ENCODE measurements at regions not wholly inside any gene's neighbourhood (a gene's known extent, or its start where the extent isn't known, plus 50 kb on each side); places are given as distances from the start of the nearest gene placed in this dataset.

GRCh38 chr16:82350560-82350959 lies 180.5 kb upstream of the MPHOSPH6 start:
- no peak for DNase-seq

GRCh38 chr16:82345318-82345717 lies 175.3 kb upstream of the MPHOSPH6 start:
- DNase-seq, result no peak

- no peak for DNase-seq
Observed at GRCh38 chr16:82344157-82344556, 174.1 kb upstream of the MPHOSPH6 start.

- no peak for DNase-seq
Observed at GRCh38 chr16:82341146-82341669, 171.2 kb upstream of the MPHOSPH6 start.

GRCh38 chr16:82340531-82340930 lies 170.5 kb upstream of the MPHOSPH6 start:
- no peak for DNase-seq

- DNase-seq, result no peak
Observed at GRCh38 chr16:82337355-82337754, 167.3 kb upstream of the MPHOSPH6 start.

- DNase-seq, result no peak
Observed at GRCh38 chr16:82331974-82332750, 162.1 kb upstream of the MPHOSPH6 start.

GRCh38 chr16:82331397-82331796 lies 161.4 kb upstream of the MPHOSPH6 start:
- no peak for DNase-seq

GRCh38 chr16:82329504-82330192 lies 159.6 kb upstream of the MPHOSPH6 start:
- DNase-seq, result no peak

GRCh38 chr16:82328881-82329469 lies 159.0 kb upstream of the MPHOSPH6 start:
- DNase-seq, result no peak

GRCh38 chr16:82323171-82323570 lies 153.1 kb upstream of the MPHOSPH6 start:
- DNase-seq, result no peak

GRCh38 chr16:82322177-82322576 lies 152.2 kb upstream of the MPHOSPH6 start:
- no peak for DNase-seq

GRCh38 chr16:82319038-82319437 lies 149.0 kb upstream of the MPHOSPH6 start:
- no peak for DNase-seq

GRCh38 chr16:82317411-82318167 lies 147.6 kb upstream of the MPHOSPH6 start:
- no peak for DNase-seq

- DNase-seq, result no peak
Observed at GRCh38 chr16:82313754-82314153, 143.7 kb upstream of the MPHOSPH6 start.

GRCh38 chr16:82311528-82311927 lies 141.5 kb upstream of the MPHOSPH6 start:
- DNase-seq, result no peak

- no peak for DNase-seq
Observed at GRCh38 chr16:82302042-82302727, 132.2 kb upstream of the MPHOSPH6 start.

GRCh38 chr16:82301146-82301755 lies 131.2 kb upstream of the MPHOSPH6 start:
- no peak for DNase-seq

GRCh38 chr16:82300374-82300951 lies 130.4 kb upstream of the MPHOSPH6 start:
- no peak for DNase-seq

- DNase-seq, result no peak
Observed at GRCh38 chr16:82298472-82298871, 128.4 kb upstream of the MPHOSPH6 start.
